Prostate gland (tissue), 2 donors: ENCODE measurements at regions not wholly inside any gene's neighbourhood (a gene's known extent, or its start where the extent isn't known, plus 50 kb on each side); places are given as distances from the start of the nearest gene placed in this dataset.

Experiments
- DNase-seq: peaks from one replicate; pipeline ENCODE4 v3.0.0-alpha.2; 2019; ENCODE audit warnings: low spot score
- H3K27ac ChIP-seq, 2 donors: fragments of 200-600 bp; sonication (generic); 2 replicates each; pipeline ENCODE4 v1.5.1; 2017 to 2019
- H3K27me3 ChIP-seq: fragments of 200-600 bp; sonication (generic); replicated peaks from 2 replicates; pipeline ENCODE4 v1.5.1; 2019; ENCODE audit not compliant: insufficient read depth
- H3K36me3 ChIP-seq, 2 donors: fragments of 200-600 bp; sonication (generic); 1 replicate in 1 of 2; 2 replicates in 1 of 2; pipeline versions ENCODE4 v1.5.1 to v1.8.1; 2017 to 2019
- H3K4me1 ChIP-seq: fragments of 200-600 bp; sonication (generic); replicated peaks from 2 replicates; pipeline ENCODE4 v1.5.1; 2019
- H3K4me3 ChIP-seq, 2 donors: fragments of 200-600 bp; sonication (generic); 2 replicates each; pipeline ENCODE4 v1.5.1; 2017 to 2019
- H3K9me3 ChIP-seq: fragments of 200-600 bp; sonication (generic); 2 replicates; pipeline ENCODE4 v1.5.1; 2017
- CTCF ChIP-seq, 4 experiments: fragments of 200-600 bp in 2 of 4; fragments of 450-650 bp in 2 of 4; sonication (generic) in 2 of 4; IDR thresholded peaks; 1 replicate in 3 of 4; 2 replicates in 1 of 4; pipeline ENCODE4 v1.5.1; 2016 to 2019; ENCODE audit warnings: antibody characterized with exemption in 4 of 4, mild to moderate bottlenecking in 2 of 4, moderate library complexity in 2 of 4
- POLR2A ChIP-seq: fragments of 450-650 bp; IDR thresholded peaks from one replicate; pipeline ENCODE4 v1.6.1; 2016; ENCODE audit warnings: antibody characterized with exemption, mild to moderate bottlenecking
- POLR2AphosphoS5 ChIP-seq: sonication (generic); formaldehyde crosslinking; IDR thresholded peaks from one replicate; pipeline ENCODE4 v1.6.1; 2017; ENCODE audit warnings: antibody characterized with exemption
- WGBS: methylation state at CpG from one replicate; pipeline ENCODE4 v1.1.5; 2018; 5-methylcytosine and 5-hydroxymethylcytosine counted together
- intact Hi-C: fragments of 100-400 bp; cut with DNase I; formaldehyde crosslinking; loops from one replicate; pipeline ENCODE4 v1.14.2; 2022

GRCh38 chr20:10990625-10991382, 317.0 kb upstream of the JAG1 start:
- WGBS = 77% methylated on average over 3 of the region's 3 CpGs
- Histone ChIP-seq H3K4me3 (no peak overlapping the region), H3K9me3 (no peaks in the 10 kb centered on the region), H3K27me3 (no peaks in the 10 kb centered on the region), H3K27ac (no peak overlapping the region), H3K36me3 (no peaks in the 10 kb centered on the region), H3K4me1 (no peaks in the 10 kb centered on the region)
- intact Hi-C loops = no loop called here
- no peak for DNase-seq
- TF ChIP-seq POLR2A = no peak
- no peak for TF ChIP-seq CTCF (IDR thresholded peaks at IDR 0.05)
- no peak for TF ChIP-seq POLR2AphosphoS5

- H3K27ac ChIP-seq = no peak overlapping the region
- DNase-seq = no peak
- no peak overlapping the region for H3K4me3 ChIP-seq
- no peaks in the 10 kb centered on the region for H3K36me3 ChIP-seq
- 46% methylated on average over 6 of the region's 6 CpGs for WGBS
- intact Hi-C loops = no loop called here
- TF ChIP-seq POLR2A (no peak), POLR2AphosphoS5 (no peak), CTCF (IDR thresholded peaks at IDR 0.05) (no peak)
- no peaks in the 10 kb centered on the region for H3K9me3 ChIP-seq
- H3K4me1 ChIP-seq = no peaks in the 10 kb centered on the region
- H3K27me3 ChIP-seq = no peaks in the 10 kb centered on the region
Observed at GRCh38 chr20:10992731-10993130, 318.9 kb upstream of the JAG1 start.

- no peaks in the 10 kb centered on the region for H3K27me3 ChIP-seq
- H3K36me3 ChIP-seq = no peaks in the 10 kb centered on the region
- no peak overlapping the region for H3K4me3 ChIP-seq
- DNase-seq = no peak
- no peak for TF ChIP-seq POLR2A
- no peak for TF ChIP-seq POLR2AphosphoS5
- TF ChIP-seq CTCF (IDR thresholded peaks at IDR 0.05) = no peak
- WGBS = 96% methylated on average over 2 of the region's 2 CpGs
- no peaks in the 10 kb centered on the region for H3K9me3 ChIP-seq
- intact Hi-C loops = no loop called here
- H3K27ac ChIP-seq = no peak overlapping the region
- H3K4me1 ChIP-seq = no peaks in the 10 kb centered on the region
Observed at GRCh38 chr20:10994991-10995700, 321.3 kb upstream of the JAG1 start.

- Histone ChIP-seq H3K4me3 (no peak overlapping the region), H3K36me3 (no peaks in the 10 kb centered on the region), H3K9me3 (no peaks in the 10 kb centered on the region), H3K4me1 (no peaks in the 10 kb centered on the region), H3K27me3 (no peaks in the 10 kb centered on the region), H3K27ac (no peak overlapping the region)
- TF ChIP-seq POLR2AphosphoS5 (no peak), POLR2A (no peak), CTCF (IDR thresholded peaks at IDR 0.05) (no peak)
- no peak for DNase-seq
- WGBS = 95% methylated on average over 4 of the region's 4 CpGs
- intact Hi-C loops = no loop called here
Observed at GRCh38 chr20:10998476-10998875, 324.7 kb upstream of the JAG1 start.

- Histone ChIP-seq H3K36me3 (no peaks in the 10 kb centered on the region), H3K27ac (no peak overlapping the region), H3K4me1 (no peaks in the 10 kb centered on the region), H3K27me3 (no peaks in the 10 kb centered on the region), H3K4me3 (no peak overlapping the region), H3K9me3 (no peaks in the 10 kb centered on the region)
- intact Hi-C loops = no loop called here
- DNase-seq = no peak
- TF ChIP-seq CTCF (IDR thresholded peaks at IDR 0.05) = no peak
- TF ChIP-seq POLR2AphosphoS5 = no peak
- TF ChIP-seq POLR2A = no peak
- 88% methylated on average over 1 of the region's 1 CpG for WGBS
Observed at GRCh38 chr20:11000416-11000815, 326.6 kb upstream of the JAG1 start.
